Upper lobe of left lung (tissue), 6 donors: ENCODE measurements at regions not wholly inside any gene's neighbourhood (a gene's known extent, or its start where the extent isn't known, plus 50 kb on each side); places are given as distances from the start of the nearest gene placed in this dataset.

Source experiments
- ATAC-seq, 2 donors: fragments of 200-7000 bp; cut with Tn5 transposase; one replicate each; pipeline ENCODE4 v1.9.1; 2022; ENCODE audit warnings: mild to moderate bottlenecking in 2 of 2, moderate library complexity in 2 of 2; ENCODE audit not compliant: low FRiP score in 2 of 2
- DNase-seq, 2 donors: peaks; one replicate each; pipeline ENCODE4 v3.0.0-alpha.2; 2019 to 2020
- H3K27ac ChIP-seq, 4 donors: fragments of 200-600 bp; sonication (generic); one replicate each; pipeline ENCODE4 v1.5.1; 2016 to 2019
- H3K27me3 ChIP-seq, 4 donors: fragments of 200-600 bp; sonication (generic); one replicate each; pipeline ENCODE4 v1.5.1; 2017 to 2019
- H3K36me3 ChIP-seq, 4 donors: fragments of 200-600 bp; sonication (generic); one replicate each; pipeline ENCODE4 v1.5.1; 2016 to 2019
- H3K4me1 ChIP-seq, 4 donors: fragments of 200-600 bp; sonication (generic); one replicate each; pipeline ENCODE4 v1.5.1; 2018 to 2019
- H3K4me3 ChIP-seq, 4 donors: fragments of 200-600 bp; sonication (generic); one replicate each; pipeline ENCODE4 v1.5.1; 2017 to 2019; ENCODE audit warnings: mild to moderate bottlenecking in 2 of 4, moderate library complexity in 1 of 4
- H3K9me3 ChIP-seq, 4 donors: fragments of 200-600 bp; sonication (generic); one replicate each; pipeline ENCODE4 v1.5.1; 2018 to 2019
- EP300 ChIP-seq, 4 donors: sonication (generic); formaldehyde crosslinking; IDR thresholded peaks; one replicate each; pipeline ENCODE4 v1.5.1; 2017; ENCODE audit warnings: antibody characterized with exemption in 4 of 4, control low read depth in 2 of 4
- POLR2A ChIP-seq, 4 donors: fragments of 450-650 bp; IDR thresholded peaks; one replicate each; pipeline ENCODE4 v1.5.1; 2016 to 2017; ENCODE audit warnings: antibody characterized with exemption in 4 of 4, mild to moderate bottlenecking in 2 of 4
- POLR2AphosphoS5 ChIP-seq, 2 donors: sonication (generic); formaldehyde crosslinking; IDR thresholded peaks; one replicate each; pipeline ENCODE4 v1.5.1; 2017; ENCODE audit warnings: antibody characterized with exemption in 2 of 2
- WGBS, 2 donors: methylation state at CpG; one replicate each; pipeline ENCODE4 v1.1.5; 2017 to 2018; 5-methylcytosine and 5-hydroxymethylcytosine counted together
- TF ChIP-seq, protein P1 (sequence below), 6 experiments: fragments of 450-650 bp in 4 of 6; fragments of 200-600 bp in 2 of 6; sonication (generic) in 2 of 6; IDR thresholded peaks; one replicate each; pipeline ENCODE4 v1.5.1; 2016 to 2019; ENCODE audit warnings: antibody characterized with exemption in 6 of 6
- donor health status: DM: no; HTN: no; CAD: no; lungs with moderate emphysema.
- donor health status: DM: no; HTN: yes; CAD: no; lungs with severe emphysema.

DNA sequence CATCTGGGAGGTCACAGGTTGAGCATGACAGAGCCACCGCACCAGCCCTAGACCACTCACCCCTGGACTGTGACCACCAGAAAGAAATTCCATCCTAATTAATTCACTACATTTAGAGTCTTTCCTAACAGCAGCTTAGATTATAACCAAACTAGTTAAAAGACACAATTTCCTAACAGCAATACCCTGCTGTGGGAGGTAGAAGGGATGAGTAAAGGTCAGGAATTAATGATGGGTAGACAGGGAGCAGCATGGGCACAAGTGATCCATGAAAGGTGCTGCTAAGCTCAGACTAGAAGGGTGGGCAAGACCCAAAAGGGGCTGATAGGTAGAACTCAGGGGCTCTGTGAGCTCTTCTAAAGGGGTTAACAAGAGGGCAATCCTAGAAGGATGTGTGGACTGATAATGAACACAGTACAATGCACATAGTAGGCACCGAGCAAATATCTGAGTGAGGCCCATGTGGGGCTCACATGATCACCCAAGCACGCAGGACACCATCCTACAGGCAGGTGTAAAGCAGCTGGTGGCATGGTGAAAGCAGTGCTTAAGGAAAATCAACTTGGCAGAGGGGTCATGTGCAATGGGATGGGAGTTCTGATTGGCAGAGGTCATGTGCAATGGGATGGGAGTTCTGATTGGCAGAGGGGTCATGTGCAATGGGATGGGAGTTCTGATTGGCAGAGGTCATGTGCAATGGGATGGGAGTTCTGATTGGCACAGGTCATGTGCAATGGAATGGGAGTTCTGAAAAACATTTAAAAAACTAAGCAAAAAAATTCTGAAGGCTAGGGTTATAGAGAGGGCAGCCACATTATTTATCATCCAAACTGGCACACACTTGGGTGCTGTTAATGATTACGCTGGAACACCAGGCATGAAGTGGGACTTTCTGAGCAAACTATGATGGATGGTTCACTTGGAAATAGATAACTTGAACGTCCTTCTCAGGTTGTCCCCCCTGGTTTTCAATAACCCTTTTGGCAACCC is 188.2 kb upstream of the FOXQ1 start:
- no peak for ATAC-seq
- no peaks in the 10 kb centered on the region for H3K9me3 ChIP-seq
- no peaks in the 10 kb centered on the region for H3K27me3 ChIP-seq
- H3K4me3 ChIP-seq, result no peak overlapping the region
- DNase-seq, result no peak
- no peaks in the 10 kb centered on the region for H3K4me1 ChIP-seq
- TF ChIP-seq POLR2AphosphoS5 (IDR thresholded peaks at IDR 0.05), result no peak
- TF ChIP-seq POLR2A (IDR thresholded peaks at IDR 0.05), result no peak
- TF ChIP-seq, protein P1, sequence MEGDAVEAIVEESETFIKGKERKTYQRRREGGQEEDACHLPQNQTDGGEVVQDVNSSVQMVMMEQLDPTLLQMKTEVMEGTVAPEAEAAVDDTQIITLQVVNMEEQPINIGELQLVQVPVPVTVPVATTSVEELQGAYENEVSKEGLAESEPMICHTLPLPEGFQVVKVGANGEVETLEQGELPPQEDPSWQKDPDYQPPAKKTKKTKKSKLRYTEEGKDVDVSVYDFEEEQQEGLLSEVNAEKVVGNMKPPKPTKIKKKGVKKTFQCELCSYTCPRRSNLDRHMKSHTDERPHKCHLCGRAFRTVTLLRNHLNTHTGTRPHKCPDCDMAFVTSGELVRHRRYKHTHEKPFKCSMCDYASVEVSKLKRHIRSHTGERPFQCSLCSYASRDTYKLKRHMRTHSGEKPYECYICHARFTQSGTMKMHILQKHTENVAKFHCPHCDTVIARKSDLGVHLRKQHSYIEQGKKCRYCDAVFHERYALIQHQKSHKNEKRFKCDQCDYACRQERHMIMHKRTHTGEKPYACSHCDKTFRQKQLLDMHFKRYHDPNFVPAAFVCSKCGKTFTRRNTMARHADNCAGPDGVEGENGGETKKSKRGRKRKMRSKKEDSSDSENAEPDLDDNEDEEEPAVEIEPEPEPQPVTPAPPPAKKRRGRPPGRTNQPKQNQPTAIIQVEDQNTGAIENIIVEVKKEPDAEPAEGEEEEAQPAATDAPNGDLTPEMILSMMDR (IDR thresholded peaks at IDR 0.05), result no peak
- WGBS, 2 donors, result 76 to 81% methylated on average over 5 of the region's 5 CpGs
- no peaks in the 10 kb centered on the region for H3K36me3 ChIP-seq
- H3K27ac ChIP-seq, result no peak overlapping the region

- Histone ChIP-seq H3K4me1 (no peaks in the 10 kb centered on the region), H3K9me3 (no peaks in the 10 kb centered on the region), H3K27ac (no peak overlapping the region), H3K36me3 (no peaks in the 10 kb centered on the region), H3K27me3 (no peaks in the 10 kb centered on the region), H3K4me3 (no peak overlapping the region)
- DNase-seq, result no peak
- WGBS, 2 donors, result 89 to 97% methylated on average over 3 to 4 of the region's 4 CpGs
- no peak for ATAC-seq
- TF ChIP-seq, protein P1 (IDR thresholded peaks at IDR 0.05), result no peak
- TF ChIP-seq POLR2AphosphoS5 (IDR thresholded peaks at IDR 0.05) (no peak), EP300 (IDR thresholded peaks at IDR 0.05) (no peak), POLR2A (IDR thresholded peaks at IDR 0.05) (no peak)
These were observed 189.8 kb upstream of the FOXQ1 start for GRCh38 chr6:1122083-1122482.

GRCh38 chr6:1118287-1118647 is 193.6 kb upstream of the FOXQ1 start:
- TF ChIP-seq POLR2AphosphoS5 (IDR thresholded peaks at IDR 0.05) (no peak), EP300 (IDR thresholded peaks at IDR 0.05) (no peak), POLR2A (IDR thresholded peaks at IDR 0.05) (no peak)
- TF ChIP-seq, protein P1 (IDR thresholded peaks at IDR 0.05), result no peak
- ATAC-seq, result no peak
- no peaks in the 10 kb centered on the region for H3K27me3 ChIP-seq
- no peaks in the 10 kb centered on the region for H3K9me3 ChIP-seq
- no peak overlapping the region for H3K27ac ChIP-seq
- H3K36me3 ChIP-seq, result no peaks in the 10 kb centered on the region
- DNase-seq, result no peak
- H3K4me1 ChIP-seq, result no peaks in the 10 kb centered on the region
- H3K4me3 ChIP-seq, result no peak overlapping the region
- 73 to 80% methylated on average over 2 of the region's 2 CpGs for WGBS, 2 donors

DNA sequence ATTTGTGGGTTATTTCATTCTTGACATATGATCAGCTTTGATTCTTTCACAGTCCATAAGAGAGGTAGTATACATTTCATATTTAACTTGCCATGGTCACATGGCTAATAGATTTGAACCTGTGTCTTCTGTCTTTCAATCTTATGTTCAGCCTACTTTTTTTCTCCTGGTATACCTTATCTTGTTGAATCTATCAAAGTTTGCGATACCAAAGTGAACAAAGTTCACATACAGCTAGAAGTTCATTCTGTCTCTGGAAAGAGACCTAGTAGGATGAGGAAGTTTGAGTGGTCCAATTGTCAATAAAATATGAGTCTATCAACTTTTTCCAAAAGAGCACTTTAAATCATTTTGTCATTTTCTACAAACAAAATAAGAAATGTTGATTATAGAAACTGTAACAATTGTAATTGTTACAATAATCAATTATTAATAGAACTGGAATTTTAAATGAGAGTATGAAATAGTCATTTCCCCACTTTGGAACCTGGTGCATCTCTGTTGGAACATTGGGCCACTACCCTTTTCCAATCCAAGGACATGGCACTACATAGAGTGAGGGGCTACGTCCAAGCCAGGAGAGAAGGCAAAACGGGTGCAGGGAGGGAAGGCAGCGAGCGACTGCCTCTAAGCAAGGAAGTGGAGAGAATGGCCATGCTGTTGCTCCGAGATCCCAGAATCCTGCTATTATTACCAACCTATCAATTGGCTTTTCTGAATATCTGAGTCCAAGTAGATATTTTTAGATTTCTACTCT is 194.2 kb upstream of the FOXQ1 start:
- no peak for TF ChIP-seq EP300 (IDR thresholded peaks at IDR 0.05)
- no peak for TF ChIP-seq POLR2AphosphoS5 (IDR thresholded peaks at IDR 0.05)
- TF ChIP-seq POLR2A (IDR thresholded peaks at IDR 0.05), result no peak
- TF ChIP-seq, protein P1 (IDR thresholded peaks at IDR 0.05), result no peak
- Histone ChIP-seq H3K27ac (no peak overlapping the region), H3K36me3 (no peaks in the 10 kb centered on the region), H3K27me3 (no peaks in the 10 kb centered on the region), H3K9me3 (no peaks in the 10 kb centered on the region), H3K4me1 (no peaks in the 10 kb centered on the region), H3K4me3 (no peak overlapping the region)
- no peak for ATAC-seq
- no peak for DNase-seq
- WGBS, 2 donors, result 81 to 82% methylated on average over 6 of the region's 6 CpGs
